ENCODE measurements at regions not wholly inside any gene's neighbourhood (a gene's known extent, or its start where the extent isn't known, plus 50 kb on each side); places are given as distances from the start of the nearest gene placed in this dataset.
A peak's percentile ranks its signal among the peaks of the same experiment; 100 is the strongest.

GRCh38 chr3:159841766-159842165 lies 146.9 kb upstream of the IL12A start:
- Histone ChIP-seq H3K4me3 (peak overlapping the region in 1 of 10 donors; percentile 59), H3K9me3 (no peaks in the 10 kb centered on the region), H3K27me3 (no peaks in the 10 kb centered on the region), H3K4me1 (peaks cover 14 to 91% (median 60%) of the 10 kb centered on the region in 9 donors), H3K36me3 (no peaks in the 10 kb centered on the region), H3K27ac (no peak overlapping the region)
- DNase-seq (no peak), ATAC-seq (no peak)
- intact Hi-C loops (cut with DNase I), result no loop called here
- TF ChIP-seq CTCF (IDR thresholded peaks at IDR 0.05), result no peak
- WGBS, 2 donors, result 84 to 85% methylated on average over 1 of the region's 1 CpG

- H3K27me3 ChIP-seq, result no peaks in the 10 kb centered on the region
- H3K36me3 ChIP-seq, result no peaks in the 10 kb centered on the region
- H3K9me3 ChIP-seq, result no peaks in the 10 kb centered on the region
- no peak for ATAC-seq
- WGBS, 2 donors, result 63 to 65% methylated on average over 7 of the region's 7 CpGs
- DNase-seq, result no peak
- intact Hi-C loops (cut with DNase I), result no loop called here
- no peak overlapping the region for H3K4me3 ChIP-seq
- TF ChIP-seq CTCF (IDR thresholded peaks at IDR 0.05), result no peak
- H3K27ac ChIP-seq, result peak overlapping the region in 6 of 10 donors; percentile 13 to 53 (median 31)
- H3K4me1 ChIP-seq, result peaks cover 10 to 91% (median 68%) of the 10 kb centered on the region in 9 donors
These were observed 144.6 kb upstream of the IL12A start for GRCh38 chr3:159843840-159844730.

- no peak for TF ChIP-seq CTCF (IDR thresholded peaks at IDR 0.05)
- Histone ChIP-seq H3K27me3 (no peaks in the 10 kb centered on the region), H3K4me1 (peaks cover 10 to 91% (median 68%) of the 10 kb centered on the region in 9 donors), H3K27ac (peak overlapping the region in 4 of 10 donors; percentile 13 to 38 (median 20)), H3K36me3 (no peaks in the 10 kb centered on the region), H3K4me3 (no peak overlapping the region), H3K9me3 (peaks cover 0 to 2% (median 0%) of the 10 kb centered on the region in 11 donors)
- intact Hi-C loops (cut with DNase I), result no loop called here
- 76 to 81% methylated on average over 4 of the region's 4 CpGs for WGBS, 2 donors
- no peak for DNase-seq
- ATAC-seq, result no peak
These were observed 143.8 kb upstream of the IL12A start for GRCh38 chr3:159844801-159845261.

- Histone ChIP-seq H3K4me1 (peaks cover 10 to 91% (median 59%) of the 10 kb centered on the region in 9 donors), H3K36me3 (no peaks in the 10 kb centered on the region), H3K4me3 (no peak overlapping the region), H3K9me3 (peaks cover 0 to 11% (median 0%) of the 10 kb centered on the region in 11 donors), H3K27ac (no peak overlapping the region), H3K27me3 (no peaks in the 10 kb centered on the region)
- intact Hi-C loops (cut with DNase I), result no loop called here
- DNase-seq (no peak), ATAC-seq (no peak)
- WGBS, 2 donors, result 70 to 81% methylated on average over 3 of the region's 3 CpGs
- TF ChIP-seq CTCF (IDR thresholded peaks at IDR 0.05), result no peak
These were observed 142.9 kb upstream of the IL12A start for GRCh38 chr3:159845737-159846136.
